T-helper 2 cell (primary cell): ENCODE measurements at regions not wholly inside any gene's neighbourhood (a gene's known extent, or its start where the extent isn't known, plus 50 kb on each side); places are given as distances from the start of the nearest gene placed in this dataset.

Experiments used
- DNase-seq, 5 experiments: peaks; one replicate each; pipeline versions ENCODE4 v3.0.0 to v3.0.0-alpha.2; 2012 to 2022

DNA sequence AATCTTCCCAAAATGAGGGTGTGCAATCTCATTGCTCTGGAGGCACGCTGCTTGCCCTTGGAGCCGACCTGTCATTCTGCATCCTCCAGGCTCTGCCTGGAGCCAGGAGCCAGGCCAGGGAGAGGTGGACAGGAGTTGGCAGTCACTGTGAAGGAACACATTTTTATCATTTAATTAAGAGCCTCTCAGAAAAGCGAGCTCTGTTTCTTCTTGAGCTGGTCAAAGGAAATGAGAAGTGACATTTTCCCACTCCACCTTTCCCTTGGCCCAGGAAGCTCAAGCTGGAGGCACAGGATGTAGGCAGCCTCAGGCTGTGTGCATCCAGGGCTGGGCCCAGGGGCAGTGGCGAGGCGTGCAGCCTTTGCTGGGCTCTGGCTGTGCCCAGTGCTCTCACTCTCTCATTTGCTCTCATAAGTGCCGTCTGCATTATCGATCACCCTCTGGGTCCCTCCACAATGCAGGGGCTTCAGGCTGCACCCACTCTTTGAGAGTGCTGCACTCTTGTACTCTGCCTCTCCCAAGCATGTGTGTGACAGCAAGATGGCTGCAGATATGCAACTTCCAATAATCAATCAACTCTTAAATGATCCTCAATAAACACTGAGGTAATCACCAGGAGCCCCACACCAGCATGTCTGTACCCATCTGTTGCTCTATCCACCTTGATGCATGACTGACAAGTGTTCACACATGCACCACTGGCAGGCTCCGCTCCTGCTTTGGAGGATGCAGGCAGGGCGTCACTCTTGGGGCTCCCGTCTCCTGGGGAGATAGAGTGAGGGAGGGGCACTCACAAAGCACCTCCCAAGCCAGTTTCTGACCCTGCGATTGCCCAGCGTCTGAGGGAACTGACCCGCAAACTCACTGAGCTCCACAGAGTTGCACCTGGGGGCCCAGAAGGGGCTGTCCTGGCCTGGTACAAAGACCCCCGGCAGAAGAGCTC is 171.4 kb downstream of the ZNF248 start:
- no peak for DNase-seq

DNA sequence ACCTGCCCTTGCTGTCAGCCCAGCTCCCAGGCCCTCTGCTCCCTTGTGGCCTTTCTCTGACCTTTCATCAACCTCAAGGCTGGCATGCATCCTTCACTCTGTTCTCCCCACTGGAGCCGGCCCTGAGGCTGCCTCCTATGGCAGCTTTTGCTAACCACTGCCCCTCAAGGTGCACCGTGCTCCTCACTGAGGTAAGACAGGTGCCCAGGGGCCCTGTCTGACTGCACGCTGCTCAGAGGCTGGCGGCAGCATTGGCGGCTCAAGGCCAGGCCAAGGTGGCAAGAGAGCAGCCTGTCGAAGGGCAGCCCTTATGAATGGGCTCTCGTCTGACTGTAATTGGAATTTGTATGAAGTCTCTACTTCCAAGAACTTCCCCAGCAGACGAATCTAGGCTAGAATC is 172.6 kb downstream of the ZNF248 start:
- DNase-seq, result no peak

DNA sequence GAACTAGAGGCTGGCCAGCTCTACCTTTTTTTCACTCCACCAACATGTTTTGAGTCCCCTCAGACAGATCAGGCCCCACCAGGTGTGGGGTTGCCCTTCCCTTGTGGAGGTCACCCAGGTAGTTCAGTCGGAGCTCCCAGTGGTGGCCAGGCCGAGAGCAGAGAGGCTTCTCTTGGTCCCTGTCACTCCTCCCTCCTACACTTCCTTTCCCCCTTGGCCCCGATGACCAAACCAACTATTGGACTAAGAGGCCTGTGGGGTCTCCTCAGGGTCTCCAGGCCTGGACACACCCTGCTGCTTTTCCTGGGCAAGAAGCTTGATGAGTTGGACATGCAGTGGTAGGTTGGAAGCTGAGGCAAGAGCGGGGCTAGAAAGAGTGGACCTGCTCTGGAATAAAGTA is 174.8 kb downstream of the ZNF248 start:
- DNase-seq, result no peak

DNA sequence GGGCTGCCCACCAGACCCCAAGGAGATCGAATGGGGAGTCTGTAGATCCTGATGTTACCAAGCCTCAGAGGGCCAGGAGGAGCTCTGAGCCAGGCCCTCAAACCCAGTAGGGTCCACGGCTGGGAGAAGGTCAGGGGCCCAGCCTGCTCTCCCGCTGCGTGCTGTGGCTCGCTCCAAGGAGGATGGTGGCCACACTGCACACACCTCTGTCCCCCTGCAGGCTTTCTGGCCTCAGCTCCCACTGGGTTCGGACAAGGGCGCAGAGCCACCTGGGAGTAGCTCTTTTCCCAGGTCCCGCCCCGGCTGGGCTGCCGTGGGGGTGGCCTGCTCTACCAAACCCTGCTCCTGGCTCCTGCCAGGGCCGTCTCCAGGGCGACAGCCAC is 175.8 kb downstream of the ZNF248 start:
- DNase-seq, result no peak

DNA sequence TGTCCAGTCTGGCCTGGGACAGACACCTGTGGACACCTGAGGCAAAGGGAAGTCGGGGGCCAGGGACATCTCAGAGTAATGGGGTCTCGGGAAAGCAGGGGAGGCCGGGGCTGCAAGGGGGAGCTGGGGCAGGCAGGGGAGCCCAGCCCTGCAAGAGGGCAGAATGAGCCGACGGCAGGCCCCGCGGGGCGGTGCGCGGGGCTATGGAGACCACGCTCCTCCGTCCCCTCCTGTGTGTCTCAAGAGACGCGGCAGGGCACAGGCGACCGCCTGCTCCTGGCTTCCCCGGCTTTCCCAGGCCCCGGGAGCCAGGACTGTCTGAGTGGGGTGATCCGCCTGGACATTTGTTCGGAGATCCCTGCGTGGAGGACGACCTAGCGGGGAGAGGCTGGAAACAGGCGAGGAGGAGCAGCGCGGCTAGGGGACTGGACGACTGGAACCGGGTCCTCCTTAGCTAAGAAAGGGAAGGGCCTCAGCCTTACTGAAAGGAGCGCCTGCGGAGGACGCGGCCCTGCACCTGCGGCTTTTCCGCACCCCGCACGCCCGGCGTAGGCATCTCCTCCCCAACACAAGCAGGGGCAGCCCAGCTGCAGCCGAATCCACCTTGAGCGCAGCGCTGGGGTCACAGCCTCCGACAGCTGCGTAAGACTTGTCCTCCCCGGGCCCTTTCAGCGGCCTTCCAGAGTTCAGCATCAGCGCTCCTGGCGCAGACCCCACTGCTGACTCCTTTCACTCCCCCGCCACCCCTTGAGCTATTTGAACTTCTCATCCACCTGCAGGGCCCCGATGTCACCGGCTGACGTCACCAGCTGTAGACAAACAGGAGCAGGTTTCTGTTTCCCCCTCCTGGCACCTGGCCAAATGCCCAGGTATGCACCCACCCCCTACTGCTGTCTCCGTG is 176.4 kb downstream of the ZNF248 start:
- no peak for DNase-seq

DNA sequence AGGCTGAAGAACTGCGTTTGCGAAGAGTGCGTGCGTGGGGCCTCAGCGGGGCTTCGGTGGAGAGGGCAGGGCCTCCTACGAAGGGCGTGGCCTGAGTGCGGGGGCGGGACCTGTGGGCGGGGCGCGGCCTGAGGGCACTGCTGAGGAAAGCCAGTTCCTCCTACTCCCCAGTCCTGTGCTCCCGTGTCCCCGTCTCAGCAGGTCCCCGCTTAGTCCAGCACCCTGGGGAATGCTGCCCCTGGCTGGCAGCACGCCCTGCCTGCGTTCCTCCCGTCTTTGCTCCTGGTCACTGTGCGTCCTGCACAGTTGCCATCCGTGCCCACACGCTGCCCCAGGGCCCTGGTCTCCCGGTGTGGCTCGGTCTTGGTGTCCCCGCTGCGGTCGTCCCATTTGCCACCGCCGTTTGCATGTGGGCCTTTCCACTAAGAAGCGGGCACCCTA is 177.1 kb downstream of the ZNF248 start:
- no peak for DNase-seq

DNA sequence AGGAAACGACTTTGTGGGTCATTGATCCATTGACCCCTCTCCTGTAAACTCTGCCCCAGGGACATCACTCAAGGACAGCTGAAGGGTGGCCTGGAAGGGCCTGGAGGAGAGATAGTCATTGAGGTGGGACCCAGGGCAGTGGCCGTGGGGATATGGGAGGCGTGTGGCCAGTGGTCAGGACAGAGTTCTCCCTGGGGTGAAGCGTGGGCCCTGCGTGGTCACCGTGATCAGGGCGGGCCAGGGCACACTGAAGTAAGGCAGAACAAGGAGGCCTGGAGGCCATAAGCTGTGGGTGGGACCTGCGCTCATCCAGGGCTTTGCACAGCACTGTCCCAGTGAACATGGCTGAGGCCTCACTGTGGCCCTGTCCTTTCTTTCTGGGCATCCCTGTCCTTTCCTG is 177.9 kb downstream of the ZNF248 start:
- DNase-seq, result no peak

DNA sequence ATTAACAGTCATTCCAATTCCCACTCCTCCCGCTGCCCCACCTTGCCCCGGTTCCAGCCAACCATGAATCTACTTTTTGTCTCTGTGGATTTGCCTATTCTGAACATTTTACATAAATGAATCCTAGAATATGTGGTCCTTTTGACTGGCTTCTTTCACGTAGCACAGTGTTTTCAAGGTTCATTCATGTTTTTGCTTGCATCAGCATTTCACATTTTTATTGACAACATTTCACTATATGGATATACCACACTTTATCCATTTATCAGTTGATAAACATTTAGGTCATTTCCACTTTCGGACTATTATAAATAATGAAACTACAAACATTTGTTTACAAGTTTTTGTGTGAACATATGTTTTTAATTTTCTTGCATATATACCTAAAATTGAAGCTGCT is 182.0 kb downstream of the ZNF248 start:
- no peak for DNase-seq

DNA sequence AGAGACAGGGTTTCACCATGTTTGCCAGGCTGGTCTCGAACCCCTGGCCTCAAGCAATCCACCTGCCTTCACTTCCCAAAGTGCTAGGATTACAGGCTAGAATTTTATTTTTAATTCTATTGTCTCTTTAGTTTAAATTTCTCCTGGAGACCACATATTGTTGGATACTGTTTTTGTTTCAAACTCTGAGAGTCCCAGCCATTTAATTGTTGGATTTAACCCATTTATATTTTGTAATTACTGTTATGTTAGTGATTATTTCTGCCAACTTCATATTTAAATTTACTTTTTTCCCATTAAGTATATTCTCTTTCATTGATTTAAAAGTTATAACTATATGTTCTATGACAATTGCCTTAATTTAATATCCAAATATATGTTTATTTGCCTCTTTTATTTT is 185.6 kb downstream of the ZNF248 start:
- DNase-seq, result no peak

DNA sequence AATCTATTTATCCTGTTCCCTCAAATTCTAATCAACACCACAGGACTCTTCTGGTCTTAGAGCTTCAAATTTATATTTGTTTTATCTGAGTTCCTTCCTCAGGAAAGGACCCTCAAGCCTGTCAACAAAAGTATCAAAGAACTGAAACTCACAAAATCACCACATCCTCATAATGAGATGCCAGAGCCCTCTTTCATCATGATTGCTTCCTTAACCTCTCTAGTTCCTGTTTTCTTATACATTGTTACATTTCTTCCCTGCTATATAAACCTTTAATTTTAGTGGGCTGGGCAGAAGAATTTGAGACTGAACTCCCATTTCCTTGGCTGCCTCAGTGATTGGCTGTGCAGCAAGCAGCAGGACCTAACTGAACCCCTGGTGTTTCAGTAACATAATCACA is 189.7 kb downstream of the ZNF248 start:
- no peak for DNase-seq

DNA sequence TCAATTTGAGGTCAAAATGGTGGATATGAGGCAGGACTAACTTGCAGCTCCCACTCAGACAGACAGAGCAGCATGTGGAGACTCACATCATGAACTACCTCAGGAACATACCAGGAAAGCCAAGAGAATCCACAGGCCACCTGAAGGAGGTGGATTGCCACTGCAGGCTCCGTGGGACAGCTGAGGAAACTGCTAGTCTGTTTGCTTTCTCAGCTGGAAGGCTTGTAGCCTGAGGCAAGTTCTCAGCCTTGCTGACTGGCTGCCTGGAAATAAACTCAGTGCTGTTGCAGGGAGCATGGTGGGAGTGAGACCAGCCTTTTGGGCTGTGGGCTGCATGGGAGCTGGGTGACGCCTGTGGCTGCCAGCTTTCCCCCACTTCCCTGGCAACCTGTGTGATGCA is 202.9 kb downstream of the ZNF248 start:
- DNase-seq, result no peak

DNA sequence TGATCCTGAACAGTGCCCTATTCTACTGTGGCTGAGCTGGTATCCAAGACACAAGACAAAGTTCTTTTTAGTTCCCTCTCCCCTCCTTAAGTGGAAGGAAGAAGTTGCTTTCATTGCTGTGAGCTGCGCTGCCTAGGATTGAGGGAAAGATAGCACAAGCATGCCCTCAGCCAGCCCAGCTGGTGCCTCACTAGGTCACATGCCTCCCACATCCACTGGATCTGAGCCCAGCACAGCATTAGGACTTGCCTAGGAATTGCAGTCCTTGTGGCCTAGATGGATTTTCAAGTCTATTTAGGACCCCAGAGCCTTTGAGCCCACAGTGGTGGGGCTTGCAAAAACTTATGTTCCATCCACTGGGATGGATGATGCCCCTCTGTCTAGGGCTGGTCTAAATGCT is 214.2 kb downstream of the ZNF248 start:
- DNase-seq, result no peak

DNA sequence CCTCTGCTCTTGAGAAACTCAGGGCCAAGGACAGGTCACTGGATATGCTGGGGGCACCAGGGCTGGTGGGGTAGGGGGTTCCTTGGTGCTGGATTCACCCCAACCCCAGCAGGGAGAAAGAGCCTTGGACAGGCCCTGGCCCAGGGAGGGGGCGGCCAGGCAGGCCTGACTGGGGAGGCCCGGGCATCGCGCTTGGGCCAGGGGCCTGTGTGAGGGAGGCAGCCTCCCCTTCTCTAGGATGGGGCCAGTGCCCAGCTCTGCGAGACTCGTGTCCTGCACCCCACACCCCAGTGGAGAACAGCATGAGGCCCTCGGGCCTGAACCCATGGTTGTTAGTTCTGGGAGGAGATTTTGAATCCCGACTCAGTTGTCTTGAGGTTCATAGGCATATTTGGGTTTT is 217.1 kb downstream of the ZNF248 start:
- DNase-seq, result no peak

DNA sequence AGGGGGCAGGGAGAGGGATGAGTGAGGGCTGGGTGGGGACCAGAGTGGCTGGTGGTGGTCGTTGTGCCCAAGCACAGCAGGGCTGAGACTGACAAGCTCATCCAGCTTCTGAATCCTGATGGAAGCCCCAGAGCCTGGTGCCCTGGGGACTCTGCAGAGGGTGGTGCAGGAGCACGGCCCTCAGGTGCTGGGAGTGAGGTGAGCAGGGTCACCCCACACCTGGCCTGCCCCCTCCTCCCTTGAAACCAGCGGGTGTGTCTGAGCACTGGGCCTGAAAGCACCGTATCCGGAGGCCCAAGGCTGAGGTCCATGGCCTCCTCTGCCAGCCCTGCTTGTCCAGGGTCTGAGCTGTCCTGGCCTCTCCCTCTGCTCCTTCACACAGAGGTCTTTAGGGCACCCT is 218.2 kb downstream of the ZNF248 start:
- no peak for DNase-seq

DNA sequence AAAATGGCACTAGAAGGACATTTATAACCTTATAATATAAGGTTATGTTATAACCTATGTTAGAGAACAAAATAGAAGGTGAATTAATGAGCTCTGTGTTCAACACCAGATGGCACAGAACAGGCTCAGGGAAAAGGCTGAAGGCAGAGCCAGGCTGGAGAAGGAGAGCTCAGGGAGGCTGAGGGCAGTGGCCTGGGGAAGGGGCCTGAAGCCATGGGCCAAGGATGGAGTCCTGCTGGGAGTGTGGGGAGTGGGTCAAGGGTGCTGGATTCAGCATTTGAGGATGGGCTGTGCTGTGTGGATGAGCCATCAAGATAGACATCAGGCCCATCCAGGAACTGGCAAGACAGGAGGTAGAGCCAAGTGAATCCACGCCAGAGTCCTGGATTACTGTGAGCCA is 218.8 kb downstream of the ZNF248 start:
- DNase-seq, result no peak

DNA sequence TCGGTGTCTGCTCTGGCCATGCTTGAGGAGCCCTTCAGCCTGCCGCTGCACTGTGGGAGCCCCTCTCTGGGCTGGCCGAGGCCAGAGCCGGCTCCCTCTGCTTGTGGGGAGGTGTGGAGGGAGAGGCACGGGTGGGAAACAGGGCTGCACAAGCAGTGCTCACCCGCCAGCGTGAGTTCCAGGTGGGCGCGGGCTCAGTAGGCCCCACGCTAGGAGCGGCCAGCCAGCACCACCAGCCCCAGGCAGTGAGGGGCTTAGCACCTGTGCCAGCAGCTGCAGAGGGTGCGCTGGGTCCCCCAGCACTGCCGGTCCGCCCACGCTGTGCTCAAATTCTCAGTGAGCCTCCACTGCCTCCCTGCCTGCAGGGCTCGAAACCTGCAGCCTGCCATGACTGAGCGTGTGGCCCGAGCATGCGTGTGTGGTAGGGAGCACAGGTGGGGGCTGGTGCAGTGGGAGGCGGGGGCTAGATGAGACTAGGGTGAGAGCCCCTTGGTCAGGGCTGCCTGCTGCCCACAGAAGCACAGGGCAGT is 223.0 kb downstream of the ZNF248 start:
- DNase-seq, result no peak

DNA sequence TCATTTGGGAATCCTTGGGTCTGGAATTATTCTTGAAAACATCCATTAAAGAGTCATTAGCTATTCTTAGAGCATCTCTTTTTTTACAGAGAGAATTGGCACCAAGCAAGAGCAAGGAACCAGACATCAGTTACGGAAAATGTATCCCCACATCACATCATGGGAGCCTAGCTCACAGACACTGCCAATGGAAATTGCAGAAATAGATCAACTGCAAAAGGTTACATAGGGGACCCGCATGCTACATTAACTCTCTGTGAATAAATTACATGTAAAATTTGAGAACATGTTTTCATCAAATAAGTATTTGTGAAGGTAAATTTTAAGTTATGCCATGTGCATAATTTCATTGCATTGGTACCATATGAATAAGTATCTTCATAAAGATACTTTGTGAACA is 224.8 kb downstream of the ZNF248 start:
- no peak for DNase-seq

DNA sequence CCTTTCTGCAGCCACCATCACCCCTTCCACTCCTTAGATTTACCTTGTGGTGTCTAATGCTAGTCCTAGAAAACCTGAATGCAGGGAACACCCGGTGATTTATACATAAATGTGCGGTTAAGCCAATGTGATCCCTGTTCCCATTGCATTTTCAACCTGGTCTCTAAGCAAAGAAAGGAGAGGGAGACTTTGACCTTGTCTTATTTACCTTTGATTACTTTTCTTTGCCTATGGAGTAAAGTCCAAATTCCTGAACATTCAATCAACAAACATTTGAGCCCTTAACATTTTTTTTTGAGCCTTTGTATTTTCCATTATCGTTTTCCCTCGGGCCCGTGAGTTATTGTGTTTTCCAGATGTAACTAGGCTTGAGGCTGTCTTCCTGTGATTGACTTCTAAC is 233.9 kb downstream of the ZNF248 start:
- no peak for DNase-seq

DNA sequence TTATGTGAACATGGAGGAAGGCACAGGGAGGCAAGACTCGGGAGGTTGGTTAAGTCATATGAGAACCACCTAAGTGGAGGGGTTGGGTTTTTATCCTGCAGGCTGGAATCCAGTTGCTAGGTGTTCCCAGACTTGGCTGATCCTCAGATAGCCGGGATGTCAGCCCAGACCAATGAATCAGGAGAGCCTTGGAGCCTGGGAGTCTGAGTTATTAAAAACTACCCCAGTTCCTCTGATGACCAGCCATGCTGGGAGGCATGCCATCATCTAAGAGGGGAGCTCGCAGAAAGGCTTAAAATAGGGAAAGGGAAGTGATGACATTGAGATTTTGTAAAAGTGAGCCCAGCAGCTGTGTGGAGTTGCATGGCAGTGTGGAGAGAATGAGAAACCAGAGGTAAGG is 238.1 kb downstream of the ZNF248 start:
- DNase-seq, result no peak

DNA sequence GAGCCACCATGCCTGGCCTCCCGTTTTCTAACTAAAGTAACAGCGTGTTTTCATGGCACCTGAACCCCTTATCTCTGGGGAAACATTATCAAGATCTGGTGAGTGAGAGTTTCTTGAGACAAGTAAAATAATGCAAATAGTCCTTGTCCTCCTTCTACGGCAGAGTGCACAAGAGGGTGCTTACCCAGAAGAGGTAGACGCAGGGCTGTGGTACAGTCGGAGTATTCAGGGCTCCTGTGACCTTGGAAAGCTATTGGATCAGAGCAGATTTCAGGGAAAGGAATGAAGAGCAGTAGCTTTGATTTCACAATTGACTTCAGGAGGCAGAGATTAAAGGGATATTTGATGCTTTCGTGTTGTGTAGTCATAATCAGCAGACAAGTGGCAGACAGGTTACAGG is 269.1 kb downstream of the ZNF248 start:
- DNase-seq, result no peak

DNA sequence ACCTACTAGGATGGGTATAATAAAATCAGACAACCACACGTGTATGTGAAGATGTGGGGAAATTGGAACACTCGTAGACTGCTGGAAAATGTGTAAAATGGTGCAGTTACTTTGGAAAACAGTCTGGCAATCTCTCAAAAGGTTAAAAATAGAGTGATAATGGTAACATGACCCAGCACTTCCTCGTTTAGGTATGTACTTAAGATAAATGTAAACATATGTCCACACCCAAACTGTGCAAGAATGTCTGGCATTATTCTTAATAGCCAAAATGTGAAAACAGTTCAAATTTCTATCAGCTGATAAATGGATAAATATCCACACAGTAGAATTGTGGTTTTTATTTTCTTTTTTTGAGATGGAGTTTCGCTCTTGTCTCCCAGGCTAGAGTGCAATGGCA is 272.8 kb downstream of the ZNF248 start:
- DNase-seq, result no peak

DNA sequence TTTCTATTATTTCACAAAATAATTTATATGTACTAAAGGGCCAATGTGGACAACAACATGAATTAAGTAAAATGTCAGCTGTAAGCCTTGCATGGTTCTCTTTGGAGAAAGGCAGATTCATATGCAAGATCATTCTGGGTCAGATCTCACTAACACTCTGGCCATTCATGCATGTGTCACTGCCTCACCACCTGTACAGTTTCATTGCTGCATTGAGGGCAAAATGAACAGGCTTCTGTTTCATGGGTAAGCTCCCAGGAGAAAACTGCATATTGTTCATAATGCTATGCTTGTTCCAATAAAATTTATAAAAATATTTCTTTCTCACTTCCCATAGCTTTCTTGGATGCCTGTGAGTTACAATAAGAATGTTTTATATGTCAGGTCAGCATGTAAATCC is 275.2 kb downstream of the ZNF248 start:
- no peak for DNase-seq

DNA sequence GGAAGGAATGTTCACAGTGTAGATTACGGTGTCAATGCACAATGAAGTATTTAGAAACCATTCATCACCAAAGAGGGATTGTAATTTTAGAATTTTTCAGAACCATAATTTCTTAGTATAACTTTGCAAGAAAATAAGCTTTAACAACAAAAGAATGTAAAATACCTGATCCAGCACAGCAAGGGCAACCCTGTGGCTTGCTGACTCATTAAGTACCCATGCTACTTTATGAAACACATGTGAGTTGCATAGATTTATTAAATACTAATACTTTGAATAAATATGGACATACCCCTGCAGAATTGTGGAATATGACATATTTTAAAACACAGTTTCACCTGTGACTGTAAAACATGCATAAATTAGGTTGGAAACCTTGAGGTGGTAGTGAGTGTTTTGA is 281.3 kb downstream of the ZNF248 start:
- DNase-seq, result no peak

DNA sequence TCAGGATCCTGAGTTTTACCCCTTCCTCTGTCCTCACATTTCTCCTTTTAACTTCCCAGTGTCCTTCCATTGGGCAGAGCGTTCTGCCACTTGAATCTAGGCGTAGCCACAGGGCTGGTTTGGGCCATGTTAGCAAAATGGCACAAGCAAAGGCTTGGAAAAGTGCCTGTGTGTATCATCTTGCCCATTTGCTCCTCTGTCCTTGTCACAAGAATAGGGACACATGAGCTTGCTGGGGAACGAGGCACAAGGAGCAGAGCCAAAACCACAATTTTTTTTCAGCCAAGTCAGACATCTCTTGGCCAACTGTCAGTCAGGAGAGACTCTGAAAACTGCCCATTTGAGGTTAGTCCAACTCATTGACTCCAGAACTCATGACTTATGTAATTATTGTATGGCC is 285.2 kb downstream of the ZNF248 start:
- no peak for DNase-seq
